ENCODE measurements at regions not wholly inside any gene's neighbourhood (a gene's known extent, or its start where the extent isn't known, plus 50 kb on each side); places are given as distances from the start of the nearest gene placed in this dataset.
"Not testable (repeated sequence)": the region's sequence is repeated elsewhere in the genome, so short reads cannot be mapped to it uniquely, and the experiment has no call there.

DNA sequence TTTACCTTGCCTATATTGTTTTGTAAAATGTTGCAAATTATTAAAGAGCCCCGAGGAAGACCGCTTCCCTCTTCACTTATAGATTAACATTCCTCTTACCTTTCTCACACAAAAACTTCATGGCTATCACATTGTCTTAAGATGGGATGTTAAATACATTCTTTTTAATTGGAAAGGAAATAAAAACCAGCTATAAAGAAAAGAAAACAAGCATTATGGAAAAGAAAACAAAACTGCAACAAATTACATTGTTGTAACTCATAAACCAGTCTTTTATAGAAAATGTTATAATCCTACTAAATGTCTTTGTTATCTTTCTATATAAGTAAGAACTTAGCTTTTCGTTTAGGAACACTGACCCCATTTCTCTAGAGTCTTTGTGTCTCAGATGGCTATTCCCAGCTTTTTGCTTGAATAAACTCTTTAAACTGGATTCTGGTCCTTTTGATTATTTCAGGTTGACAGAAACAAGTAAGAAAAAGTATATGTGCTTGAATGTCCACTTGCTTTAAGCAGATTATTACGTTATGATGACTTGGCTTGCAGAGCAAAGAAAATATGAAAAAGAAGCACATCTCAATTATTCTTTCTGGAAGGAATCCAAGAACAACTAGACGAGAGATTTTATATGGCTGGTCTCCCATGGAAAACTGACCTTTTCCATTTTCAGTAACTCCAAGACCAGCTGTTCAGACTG is 128.2 kb downstream of the AKR1D1 start:
- no peak overlapping the region for H3K4me3 Mint-ChIP-seq
- H3K27me3 Mint-ChIP-seq, result peaks cover 3% of the 10 kb centered on the region
- no peak for DNase-seq
- POLR2A ChIA-PET, result no interaction called here
- no peaks in the 10 kb centered on the region for H3K9me3 Mint-ChIP-seq
- H3K27ac Mint-ChIP-seq, result no peak overlapping the region
- no peaks in the 10 kb centered on the region for H3K36me3 Mint-ChIP-seq (ENCODE audit: low read depth)
- CTCF ChIA-PET, result no interaction called here
- no peaks in the 10 kb centered on the region for H3K4me1 Mint-ChIP-seq

DNA sequence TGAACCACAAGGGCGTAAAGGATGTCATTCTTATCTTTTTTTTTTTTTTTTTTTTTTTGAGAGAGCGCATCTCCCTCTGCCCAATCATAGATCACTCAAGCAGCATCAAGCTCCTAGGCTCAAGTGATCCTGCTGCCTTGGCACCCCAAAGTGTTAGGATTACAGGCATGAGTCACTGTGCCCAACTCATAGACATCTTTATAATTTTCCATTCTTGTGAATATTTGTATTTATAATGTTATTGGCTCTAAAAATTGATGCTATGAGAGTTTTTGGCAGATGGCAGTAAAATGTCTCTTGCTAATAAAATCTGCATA is 128.7 kb downstream of the AKR1D1 start:
- no peak overlapping the region for H3K27ac Mint-ChIP-seq
- peaks cover 3% of the 10 kb centered on the region for H3K27me3 Mint-ChIP-seq
- H3K4me1 Mint-ChIP-seq, result no peaks in the 10 kb centered on the region
- ChIA-PET POLR2A (no interaction called here), CTCF (no interaction called here)
- no peaks in the 10 kb centered on the region for H3K36me3 Mint-ChIP-seq (ENCODE audit: low read depth)
- no peaks in the 10 kb centered on the region for H3K9me3 Mint-ChIP-seq
- no peak overlapping the region for H3K4me3 Mint-ChIP-seq
- no peak for DNase-seq

DNA sequence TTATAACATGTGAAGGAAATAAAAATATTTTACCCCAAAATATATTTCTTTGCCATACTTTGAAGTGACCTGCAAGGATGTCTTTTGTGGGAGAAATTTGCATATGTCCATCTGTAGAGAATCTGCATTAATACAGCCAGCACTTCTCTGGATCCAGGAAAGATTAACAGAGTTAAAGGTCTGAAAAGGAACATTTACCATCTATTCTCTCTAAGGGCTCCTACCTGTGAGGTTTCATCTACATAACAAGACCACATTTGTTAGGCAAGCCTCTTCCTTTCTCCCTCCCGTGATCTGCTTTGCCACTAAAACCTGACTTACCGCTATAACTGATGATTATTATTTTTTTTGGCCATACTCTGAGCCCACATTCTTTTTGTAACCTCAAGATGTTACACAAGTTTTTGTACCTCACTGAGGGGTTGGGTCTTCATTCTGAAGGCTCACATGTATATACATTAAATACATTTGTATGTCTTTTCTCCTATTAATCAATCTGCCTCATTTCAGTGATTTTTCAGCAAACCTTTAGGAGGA is 129.4 kb downstream of the AKR1D1 start:
- H3K4me3 Mint-ChIP-seq, result no peak overlapping the region
- H3K9me3 Mint-ChIP-seq, result no peaks in the 10 kb centered on the region
- no peak for DNase-seq
- H3K27ac Mint-ChIP-seq, result no peak overlapping the region
- no peaks in the 10 kb centered on the region for H3K36me3 Mint-ChIP-seq (ENCODE audit: low read depth)
- H3K27me3 Mint-ChIP-seq, result peaks cover 3% of the 10 kb centered on the region
- ChIA-PET CTCF (no interaction called here), POLR2A (no interaction called here)
- no peaks in the 10 kb centered on the region for H3K4me1 Mint-ChIP-seq

DNA sequence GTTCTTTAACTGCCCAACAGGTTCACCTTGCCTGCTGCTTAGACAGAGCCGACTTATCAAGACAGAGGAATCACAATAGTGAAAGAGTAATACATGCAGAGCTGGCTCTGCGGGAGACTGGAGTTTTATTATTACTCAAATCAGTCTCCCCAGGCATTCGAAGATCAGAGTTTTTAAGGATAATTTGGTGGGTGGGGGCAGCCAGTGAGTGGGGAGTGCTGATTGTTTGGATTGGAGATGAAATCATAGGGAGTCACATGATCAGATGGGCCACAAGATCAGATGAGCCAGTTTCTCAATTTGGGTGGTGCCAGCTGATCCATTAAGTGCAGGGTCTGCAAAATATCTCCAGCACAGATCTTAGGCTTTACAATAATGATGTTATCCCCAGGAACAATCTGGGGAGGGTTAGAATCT is 131.3 kb downstream of the AKR1D1 start:
- no peak for DNase-seq
- ChIA-PET POLR2A (no interaction called here), CTCF (no interaction called here)
- Mint-ChIP-seq H3K27me3 (peaks cover 3% of the 10 kb centered on the region), H3K9me3 (no peaks in the 10 kb centered on the region), H3K36me3 (ENCODE audit: low read depth) (no peaks in the 10 kb centered on the region), H3K27ac (no peak overlapping the region), H3K4me1 (no peaks in the 10 kb centered on the region), H3K4me3 (no peak overlapping the region)

DNA sequence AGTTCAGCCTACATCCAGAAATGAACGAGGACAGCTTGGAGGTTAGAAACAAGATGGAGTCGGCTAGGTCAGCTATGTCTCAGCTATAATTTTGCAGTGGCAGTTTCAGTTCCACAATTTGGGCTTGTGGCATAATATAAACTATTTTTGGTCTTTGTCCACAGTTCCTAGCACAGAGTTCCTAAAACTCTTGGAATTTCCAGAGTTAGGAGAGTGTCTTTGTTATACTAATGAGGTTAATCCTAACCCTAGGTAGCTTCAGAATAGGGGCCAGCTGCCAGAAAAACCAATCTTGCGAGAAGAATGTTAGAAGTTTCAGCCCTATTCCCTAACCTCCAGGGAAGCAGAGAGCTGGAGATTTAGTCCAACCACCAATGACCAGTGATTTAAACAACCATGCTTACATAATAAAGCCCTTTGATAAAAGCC is 131.9 kb downstream of the AKR1D1 start:
- no peak overlapping the region for H3K4me3 Mint-ChIP-seq
- H3K4me1 Mint-ChIP-seq, result no peaks in the 10 kb centered on the region
- DNase-seq, result no peak
- CTCF ChIA-PET, result no interaction called here
- H3K27me3 Mint-ChIP-seq, result peaks cover 3% of the 10 kb centered on the region
- POLR2A ChIA-PET, result no interaction called here
- H3K36me3 Mint-ChIP-seq (ENCODE audit: low read depth), result no peaks in the 10 kb centered on the region
- no peaks in the 10 kb centered on the region for H3K9me3 Mint-ChIP-seq
- H3K27ac Mint-ChIP-seq, result no peak overlapping the region

DNA sequence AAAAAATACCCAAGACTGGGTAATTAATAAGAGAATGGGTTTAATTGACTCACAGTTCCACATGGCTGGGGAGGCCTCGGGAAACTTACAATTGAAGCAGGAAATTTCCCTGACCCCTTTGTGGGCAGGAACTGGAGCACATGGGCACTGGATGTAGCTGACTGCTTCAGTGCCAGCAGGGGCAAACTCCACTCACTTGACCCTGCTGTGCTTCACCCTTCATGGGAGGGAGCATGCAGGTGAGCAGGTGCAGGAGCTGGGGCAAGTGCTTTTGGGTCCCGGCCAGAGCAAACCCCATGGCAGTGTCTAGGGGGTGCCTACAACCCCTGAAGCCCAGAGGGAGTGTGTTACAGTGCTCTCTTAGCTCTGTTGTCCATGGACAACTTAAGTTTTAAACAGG is 132.6 kb downstream of the AKR1D1 start:
- H3K27me3 Mint-ChIP-seq, result peaks cover 3% of the 10 kb centered on the region
- no peak overlapping the region for H3K4me3 Mint-ChIP-seq
- H3K9me3 Mint-ChIP-seq, result no peaks in the 10 kb centered on the region
- no peak for DNase-seq
- ChIA-PET CTCF (no interaction called here), POLR2A (no interaction called here)
- H3K4me1 Mint-ChIP-seq, result no peaks in the 10 kb centered on the region
- no peaks in the 10 kb centered on the region for H3K36me3 Mint-ChIP-seq (ENCODE audit: low read depth)
- H3K27ac Mint-ChIP-seq, result no peak overlapping the region

DNA sequence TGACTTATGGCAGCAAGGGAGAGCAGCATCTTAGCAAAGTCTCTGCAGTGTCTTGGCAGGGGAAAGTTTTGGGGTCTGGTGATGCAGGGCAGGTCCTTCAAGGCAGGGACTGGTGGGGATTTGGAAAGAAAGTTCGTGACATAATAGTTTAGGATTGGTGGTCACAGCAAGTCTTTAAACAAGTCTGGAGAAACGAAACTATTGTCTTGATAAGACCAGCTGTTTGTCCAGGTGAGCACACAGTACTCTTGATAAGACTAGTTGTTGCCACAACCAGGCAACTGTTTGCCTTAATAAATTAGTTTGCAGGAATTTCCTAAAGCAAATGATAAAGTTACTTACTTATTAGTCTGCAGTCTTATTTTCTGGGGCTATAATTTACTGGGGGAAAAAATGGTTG is 136.1 kb downstream of the AKR1D1 start:
- no peak for DNase-seq
- Mint-ChIP-seq H3K9me3 (no peaks in the 10 kb centered on the region), H3K36me3 (ENCODE audit: low read depth) (no peaks in the 10 kb centered on the region), H3K27me3 (peaks cover 3% of the 10 kb centered on the region), H3K27ac (no peak overlapping the region), H3K4me3 (no peak overlapping the region), H3K4me1 (no peaks in the 10 kb centered on the region)
- POLR2A ChIA-PET, result no interaction called here
- CTCF ChIA-PET, result no interaction called here

DNA sequence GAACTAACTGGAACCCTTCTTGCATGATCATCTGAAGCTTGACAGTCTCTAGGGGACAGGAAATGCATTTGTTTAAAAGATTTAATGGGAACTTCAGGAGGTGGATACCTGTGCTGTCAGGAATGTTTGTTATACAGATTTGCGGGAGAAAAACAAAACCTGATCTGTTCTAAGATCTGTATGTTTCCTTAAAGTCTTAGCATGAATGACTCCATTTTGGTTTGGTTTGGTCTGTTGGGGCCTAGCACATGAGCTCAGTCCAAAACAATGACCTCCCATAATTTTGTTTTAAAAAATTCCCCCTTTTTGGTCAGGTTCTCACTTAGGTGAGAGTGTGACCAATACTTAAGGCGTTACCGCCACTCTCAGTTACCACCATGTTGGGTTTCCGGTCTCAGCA is 138.7 kb downstream of the AKR1D1 start:
- H3K4me1 Mint-ChIP-seq, result no peaks in the 10 kb centered on the region
- no peak for DNase-seq
- H3K4me3 Mint-ChIP-seq, result no peak overlapping the region
- H3K9me3 Mint-ChIP-seq, result peaks cover 2% of the 10 kb centered on the region
- no peaks in the 10 kb centered on the region for H3K36me3 Mint-ChIP-seq (ENCODE audit: low read depth)
- H3K27me3 Mint-ChIP-seq, result peaks cover 3% of the 10 kb centered on the region
- ChIA-PET CTCF (no interaction called here), POLR2A (no interaction called here)
- H3K27ac Mint-ChIP-seq, result no peak overlapping the region

DNA sequence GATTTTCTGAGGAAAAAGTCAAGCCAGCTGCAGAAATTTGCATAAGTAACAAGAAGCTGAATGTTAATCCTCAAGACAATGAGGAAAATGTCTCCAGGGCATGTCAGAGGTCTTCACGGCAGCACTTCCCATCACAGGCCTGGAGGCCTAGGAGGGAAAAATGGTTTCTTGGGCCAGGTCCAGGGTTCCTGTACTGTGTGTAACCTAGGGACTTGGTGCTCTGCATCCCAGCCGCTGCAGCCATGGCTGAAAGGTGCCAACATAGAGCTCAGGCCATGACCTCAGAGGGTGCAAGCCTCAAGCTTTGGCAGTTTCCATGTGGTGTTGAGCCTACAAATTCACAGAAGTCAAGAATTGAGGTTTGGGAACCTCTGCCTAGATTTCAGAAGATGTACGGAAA is 144.1 kb downstream of the AKR1D1 start:
- CTCF ChIA-PET; POLR2A ChIA-PET; H3K36me3 Mint-ChIP-seq (ENCODE audit: low read depth); H3K9me3 Mint-ChIP-seq; H3K27me3 Mint-ChIP-seq; H3K4me1 Mint-ChIP-seq; DNase-seq; H3K4me3 Mint-ChIP-seq; H3K27ac Mint-ChIP-seq: not testable (repeated sequence)

DNA sequence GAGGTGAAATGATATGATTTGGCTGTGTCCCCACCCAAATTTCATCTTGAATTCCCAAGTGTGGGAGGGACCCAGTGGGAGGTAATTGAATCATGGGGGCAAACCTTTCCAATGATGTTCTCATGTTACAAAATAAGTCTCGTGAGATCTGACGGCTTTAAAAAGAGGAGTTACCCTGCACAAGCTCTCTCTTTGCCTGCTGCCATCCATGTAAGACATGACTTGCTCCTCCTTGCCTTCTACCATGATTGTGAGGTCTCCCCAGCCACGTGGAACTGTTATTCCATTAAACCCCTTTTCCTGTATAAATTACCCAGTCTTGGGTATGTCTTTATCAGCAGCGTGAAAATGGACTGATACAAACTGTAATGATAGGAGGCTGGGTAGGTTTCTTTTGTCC is 145.1 kb downstream of the AKR1D1 start:
- H3K4me3 Mint-ChIP-seq; H3K4me1 Mint-ChIP-seq; H3K27me3 Mint-ChIP-seq; DNase-seq; H3K9me3 Mint-ChIP-seq; H3K27ac Mint-ChIP-seq; H3K36me3 Mint-ChIP-seq (ENCODE audit: low read depth); POLR2A ChIA-PET; CTCF ChIA-PET: not testable (repeated sequence)

DNA sequence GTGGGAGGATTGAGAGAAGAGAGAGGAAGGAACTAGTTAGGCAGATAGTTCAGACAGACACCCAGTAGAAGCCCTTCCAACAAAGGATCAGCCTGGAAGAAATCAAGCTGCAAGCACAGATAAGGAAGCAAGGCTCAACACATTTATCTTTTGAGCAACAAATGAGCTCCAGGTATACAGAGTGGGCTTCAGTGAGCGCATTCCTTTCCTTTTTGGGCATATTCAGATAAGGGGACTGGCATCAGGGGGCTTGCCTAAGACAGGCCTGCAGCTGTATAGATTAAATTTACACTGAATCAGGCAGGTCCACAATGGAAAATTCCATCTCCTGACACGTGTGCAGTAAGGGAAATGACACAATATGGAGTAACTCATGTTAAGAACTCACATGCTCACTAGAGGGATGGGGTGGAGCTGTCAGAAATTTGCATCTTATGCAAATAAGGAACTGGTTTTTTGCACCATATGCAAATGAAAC is 147.2 kb downstream of the AKR1D1 start:
- CTCF ChIA-PET, result no interaction called here
- no peaks in the 10 kb centered on the region for H3K27me3 Mint-ChIP-seq
- no peak overlapping the region for H3K4me3 Mint-ChIP-seq
- no peak overlapping the region for H3K27ac Mint-ChIP-seq
- H3K9me3 Mint-ChIP-seq, result peaks cover 6% of the 10 kb centered on the region
- no peaks in the 10 kb centered on the region for H3K36me3 Mint-ChIP-seq (ENCODE audit: low read depth)
- H3K4me1 Mint-ChIP-seq, result no peaks in the 10 kb centered on the region
- no peak for DNase-seq
- POLR2A ChIA-PET, result no interaction called here

DNA sequence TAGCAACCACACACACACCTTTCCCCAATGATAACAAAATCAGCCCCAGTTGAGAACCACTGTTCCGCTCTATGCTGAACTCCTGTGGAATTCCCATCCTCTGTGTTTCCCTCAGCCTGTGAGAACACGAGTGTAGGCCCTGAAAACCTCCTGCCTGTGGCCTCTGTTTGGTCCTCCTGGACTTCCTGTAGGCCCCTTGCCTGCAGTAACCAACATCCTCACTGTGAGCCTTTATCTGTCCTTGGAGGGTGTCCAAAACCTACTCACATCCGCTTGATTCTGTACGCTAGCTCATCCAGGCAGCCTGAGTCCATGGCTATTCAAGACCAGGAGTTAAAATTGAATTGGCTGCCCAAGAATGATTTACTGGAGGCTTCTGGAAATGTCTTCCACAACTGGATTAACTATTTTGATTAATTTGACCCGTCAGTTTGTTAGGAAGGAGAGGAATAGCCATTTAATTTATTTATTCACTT is 149.8 kb downstream of the AKR1D1 start:
- POLR2A ChIA-PET, result no interaction called here
- Mint-ChIP-seq H3K4me3 (no peak overlapping the region), H3K27ac (no peak overlapping the region), H3K9me3 (peaks cover 3% of the 10 kb centered on the region), H3K36me3 (ENCODE audit: low read depth) (no peaks in the 10 kb centered on the region), H3K4me1 (no peaks in the 10 kb centered on the region), H3K27me3 (no peaks in the 10 kb centered on the region)
- CTCF ChIA-PET, result no interaction called here
- DNase-seq, result no peak

DNA sequence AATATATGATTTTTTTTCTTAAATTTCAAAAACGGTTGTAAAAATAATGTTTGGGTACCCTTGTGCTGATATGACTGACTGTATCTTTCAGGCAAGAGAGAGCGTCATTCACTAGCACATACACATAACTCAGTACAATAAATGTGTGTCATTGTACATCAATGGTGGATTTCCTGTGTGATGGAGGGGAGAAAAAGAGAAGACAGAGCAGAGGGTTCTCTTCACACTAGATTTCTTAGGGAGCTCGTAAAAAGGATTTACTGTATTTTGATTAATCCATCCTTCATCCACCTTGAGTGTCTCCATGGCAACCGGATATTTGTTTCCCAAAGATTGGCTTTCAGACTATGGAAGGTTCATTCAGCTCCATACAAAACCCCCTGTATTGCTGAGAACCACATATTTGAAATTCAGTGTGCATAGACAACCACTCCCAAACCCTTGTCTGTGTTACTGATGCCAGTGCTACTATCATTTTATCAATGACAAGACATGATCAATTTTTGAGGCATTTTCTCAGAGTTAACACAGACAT is 150.6 kb downstream of the AKR1D1 start:
- CTCF ChIA-PET, result no interaction called here

DNA sequence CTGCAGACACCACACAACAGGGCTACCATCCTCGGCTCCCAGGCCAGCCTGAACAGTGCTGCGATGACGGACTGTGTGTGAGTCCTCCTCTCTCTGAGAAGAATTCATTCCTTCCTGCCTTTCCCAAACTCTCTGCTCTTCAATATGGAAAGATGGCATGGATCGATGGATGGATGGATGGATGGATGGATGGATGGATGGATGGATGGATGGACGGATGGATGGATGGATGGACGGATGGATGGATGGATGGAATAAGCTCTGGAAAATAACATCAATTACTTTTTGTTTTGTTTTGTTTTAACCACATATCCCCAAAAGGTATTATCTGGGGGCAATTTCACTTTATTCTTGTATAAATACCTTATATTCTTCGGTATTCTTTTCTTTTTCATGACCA is 151.9 kb downstream of the AKR1D1 start:
- Mint-ChIP-seq H3K4me3 (no peak overlapping the region), H3K4me1 (no peaks in the 10 kb centered on the region), H3K27me3 (no peaks in the 10 kb centered on the region), H3K36me3 (ENCODE audit: low read depth) (no peaks in the 10 kb centered on the region), H3K27ac (no peak overlapping the region), H3K9me3 (no peaks in the 10 kb centered on the region)
- CTCF ChIA-PET, result no interaction called here
- POLR2A ChIA-PET, result no interaction called here
- DNase-seq, result no peak

More for the DNA sequence above, 150.6 kb downstream of the AKR1D1 start:
- POLR2A ChIA-PET, result no interaction called here
- no peaks in the 10 kb centered on the region for H3K9me3 Mint-ChIP-seq
- H3K4me1 Mint-ChIP-seq, result no peaks in the 10 kb centered on the region
- H3K27ac Mint-ChIP-seq, result no peak overlapping the region
- H3K27me3 Mint-ChIP-seq, result no peaks in the 10 kb centered on the region
- H3K36me3 Mint-ChIP-seq (ENCODE audit: low read depth), result no peaks in the 10 kb centered on the region
- DNase-seq, result no peak
- no peak overlapping the region for H3K4me3 Mint-ChIP-seq

Data from activated CD4-positive, alpha-beta memory T cell treated with anti-CD3 and anti-CD28 coated beads, Interleukin-2, amount 10 ng/mL, durations not matched to agents 7 days and 5 days (primary cell).